Fibroblast of lung (primary cell): ENCODE measurements at regions not wholly inside any gene's neighbourhood (a gene's known extent, or its start where the extent isn't known, plus 50 kb on each side); places are given as distances from the start of the nearest gene placed in this dataset.

Experiments
- DNase-seq, 2 donors: peaks; one replicate each; pipeline versions ENCODE4 v3.0.0 to v3.0.0-alpha.2; 2010; ENCODE audit warnings: low read depth in 2 of 2
- H2AFZ ChIP-seq: 2 replicates; pipeline ENCODE4 v1.5.1; 2012; ENCODE audit warnings: low read length, control low read depth, inconsistent platforms
- H3K27ac ChIP-seq: 2 replicates; pipeline ENCODE4 v1.5.1; 2011; ENCODE audit warnings: low read length, control low read depth; ENCODE audit not compliant: insufficient read depth
- H3K27me3 ChIP-seq: 2 replicates; pipeline ENCODE4 v1.5.1; 2011; ENCODE audit warnings: mild to moderate bottlenecking, low read length; ENCODE audit not compliant: control insufficient read depth, insufficient read depth
- H3K36me3 ChIP-seq: 2 replicates; pipeline ENCODE4 v1.5.1; 2011; ENCODE audit warnings: low read length; ENCODE audit not compliant: control insufficient read depth, insufficient read depth
- H3K4me1 ChIP-seq: 2 replicates; pipeline ENCODE4 v1.5.1; 2011; ENCODE audit warnings: low read length; ENCODE audit not compliant: control insufficient read depth, insufficient read depth; ENCODE audit errors: extremely low read depth
- H3K4me2 ChIP-seq: 2 replicates; pipeline ENCODE4 v1.5.1; 2011; ENCODE audit warnings: low read length, control low read depth; ENCODE audit not compliant: insufficient read depth; ENCODE audit errors: extremely low read depth
- H3K4me3 ChIP-seq, 4 experiments: fragments of 200-600 bp in 1 of 4; sonication (generic) in 1 of 4; replicated peaks in 1 of 4; 2 replicates each; pipeline ENCODE4 v1.5.1; 2011 to 2016; ENCODE audit warnings: low read length in 4 of 4, low read depth in 3 of 4, mild to moderate bottlenecking in 3 of 4, control low read depth in 2 of 4, inconsistent platforms in 1 of 4, mixed read lengths in 1 of 4; ENCODE audit not compliant: insufficient read depth in 1 of 4; ENCODE audit errors: control extremely low read depth in 1 of 4
- H3K79me2 ChIP-seq: 2 replicates; pipeline ENCODE4 v1.5.1; 2012; ENCODE audit warnings: mild to moderate bottlenecking, low read length, inconsistent platforms; ENCODE audit not compliant: control insufficient read depth, insufficient read depth
- H3K9ac ChIP-seq: 2 replicates; pipeline ENCODE4 v1.5.1; 2011; ENCODE audit warnings: mild to moderate bottlenecking, low read length, control low read depth; ENCODE audit not compliant: insufficient read depth
- H3K9me3 ChIP-seq: 2 replicates; pipeline ENCODE4 v1.5.1; 2012; ENCODE audit warnings: low read depth, low read length; ENCODE audit not compliant: control insufficient read depth, insufficient read depth
- H4K20me1 ChIP-seq: 2 replicates; pipeline ENCODE4 v1.5.1; 2011; ENCODE audit warnings: low read length; ENCODE audit not compliant: control insufficient read depth, insufficient read depth; ENCODE audit errors: extremely low read depth
- CTCF ChIP-seq, 2 donors: IDR thresholded peaks in 1 of 2; conservative IDR thresholded peaks in 1 of 2; 1 replicate in 1 of 2; 2 replicates in 1 of 2; pipeline ENCODE4 v1.5.1; 2011 to 2012; ENCODE audit warnings: low read length in 2 of 2, control low read depth in 1 of 2, inconsistent platforms in 1 of 2, low read depth in 1 of 2, mild to moderate bottlenecking in 1 of 2
- EZH2 ChIP-seq: IDR thresholded peaks from 2 replicates; pipeline ENCODE4 v1.5.1; 2012; ENCODE audit warnings: low read length, control low read depth, mild to moderate bottlenecking; ENCODE audit errors: missing control alignments

GRCh38 chr16:85288869-85289660 lies 176.8 kb upstream of the CIBAR2 start:
- DNase-seq: no peak
- H3K4me2 ChIP-seq: no peak overlapping the region
- no peaks in the 10 kb centered on the region for H4K20me1 ChIP-seq
- no peaks in the 10 kb centered on the region for H3K27me3 ChIP-seq
- no peak overlapping the region for H3K4me3 ChIP-seq
- H3K27ac ChIP-seq: no peak overlapping the region
- H3K36me3 ChIP-seq: no peaks in the 10 kb centered on the region
- no peak overlapping the region for H2AFZ ChIP-seq
- no peak overlapping the region for H3K9ac ChIP-seq
- TF ChIP-seq CTCF (conservative IDR thresholded peaks at IDR 0.05 in 1 of 2, IDR thresholded peaks at IDR 0.05 in 1 of 2; ENCODE audit: low read depth in 1 of 2, low read length in 2 of 2): no peak
- TF ChIP-seq EZH2: no peak
- peaks cover 24% of the 10 kb centered on the region for H3K4me1 ChIP-seq
- no peaks in the 10 kb centered on the region for H3K9me3 ChIP-seq
- no peaks in the 10 kb centered on the region for H3K79me2 ChIP-seq

GRCh38 chr16:85289760-85290625 lies 177.7 kb upstream of the CIBAR2 start:
- Histone ChIP-seq H3K79me2 (no peaks in the 10 kb centered on the region), H3K4me1 (peaks cover 26% of the 10 kb centered on the region), H3K4me2 (no peak overlapping the region), H3K27me3 (no peaks in the 10 kb centered on the region), H3K27ac (no peak overlapping the region), H4K20me1 (no peaks in the 10 kb centered on the region), H2AFZ (no peak overlapping the region), H3K36me3 (no peaks in the 10 kb centered on the region), H3K4me3 (no peak overlapping the region), H3K9me3 (no peaks in the 10 kb centered on the region), H3K9ac (no peak overlapping the region)
- DNase-seq: no peak
- TF ChIP-seq EZH2: no peak
- peak in 1 of 2 donors; percentile 5 for TF ChIP-seq CTCF (conservative IDR thresholded peaks at IDR 0.05 in 1 of 2, IDR thresholded peaks at IDR 0.05 in 1 of 2; ENCODE audit: low read depth in 1 of 2, low read length in 2 of 2)

- H3K79me2 ChIP-seq: no peaks in the 10 kb centered on the region
- H2AFZ ChIP-seq: no peak overlapping the region
- no peak overlapping the region for H3K4me3 ChIP-seq
- no peak for TF ChIP-seq EZH2
- no peak for TF ChIP-seq CTCF (conservative IDR thresholded peaks at IDR 0.05 in 1 of 2, IDR thresholded peaks at IDR 0.05 in 1 of 2; ENCODE audit: low read depth in 1 of 2, low read length in 2 of 2)
- peaks cover 24% of the 10 kb centered on the region for H3K4me1 ChIP-seq
- no peaks in the 10 kb centered on the region for H3K27me3 ChIP-seq
- H3K9ac ChIP-seq: no peak overlapping the region
- H3K4me2 ChIP-seq: peak overlapping the region; percentile 5
- no peaks in the 10 kb centered on the region for H3K9me3 ChIP-seq
- no peaks in the 10 kb centered on the region for H4K20me1 ChIP-seq
- H3K27ac ChIP-seq: no peak overlapping the region
- H3K36me3 ChIP-seq: no peaks in the 10 kb centered on the region
- DNase-seq: no peak
Measured at GRCh38 chr16:85290626-85291301, 178.5 kb upstream of the CIBAR2 start.
